SK-N-SH (cell line): ENCODE measurements at regions not wholly inside any gene's neighbourhood (a gene's known extent, or its start where the extent isn't known, plus 50 kb on each side); places are given as distances from the start of the nearest gene placed in this dataset.

Experiments used
- CTCF ChIA-PET: fragments of 300-600, 350-600 bp; formaldehyde crosslinking; extraction: SDS; loops from one replicate; lab custom pipeline; 2021; lab: Yijun Ruan, JAX
- POLR2A ChIA-PET: fragments of 350-600 bp; sonication (Branson Sonifier 250); formaldehyde crosslinking; extraction: SDS; loops from one replicate; lab custom pipeline; 2020; ENCODE audit warnings: antibody characterized with exemption, inconsistent platforms; lab: Yijun Ruan, JAX
- DNase-seq: peaks from one replicate; pipeline ENCODE4 v3.0.0; 2012
- H2AFZ ChIP-seq: fragments of 200-600 bp; sonication (generic); 2 replicates; pipeline ENCODE4 v1.8.1; 2016; ENCODE audit warnings: antibody characterized with exemption, mild to moderate bottlenecking, low read depth
- H3F3A ChIP-seq: fragments of 200-600 bp; sonication (generic); replicated peaks from 2 replicates; pipeline ENCODE3; 2016; ENCODE audit warnings: antibody characterized with exemption, mild to moderate bottlenecking; ENCODE audit not compliant: insufficient read depth
- H3K27ac ChIP-seq, 2 experiments: fragments of 200-500 bp in 1 of 2; fragments of 200-600 bp in 1 of 2; sonication (Bioruptor generic) in 1 of 2; sonication (generic), shearing (Covaris generic) in 1 of 2; 2 replicates each; pipeline versions ENCODE4 v1.5.1 to v1.6.1; 2014 to 2016; ENCODE audit warnings: low read depth in 2 of 2, inconsistent platforms in 1 of 2, low read length in 1 of 2, mild to moderate bottlenecking in 1 of 2, mixed read lengths in 1 of 2
- H3K27me3 ChIP-seq: fragments of 200-600 bp; sonication (generic), shearing (Covaris generic); 2 replicates; pipeline ENCODE4 v1.6.1; 2016; ENCODE audit warnings: mixed run types; ENCODE audit not compliant: insufficient read depth
- H3K36me3 ChIP-seq, 2 experiments: fragments of 200-500 bp in 1 of 2; fragments of 200-600 bp in 1 of 2; sonication (Bioruptor generic) in 1 of 2; sonication (generic) in 1 of 2; replicated peaks in 1 of 2; 2 replicates each; pipeline versions ENCODE3 to v1.5.1; 2014 to 2016; ENCODE audit warnings: low read length in 1 of 2, mild to moderate bottlenecking in 1 of 2; ENCODE audit not compliant: insufficient read depth in 2 of 2, control insufficient read depth in 1 of 2
- H3K4me1 ChIP-seq, 2 experiments: fragments of 200-500 bp in 1 of 2; fragments of 200-600 bp in 1 of 2; sonication (Bioruptor generic) in 1 of 2; sonication (generic), shearing (Covaris generic) in 1 of 2; 2 replicates each; pipeline versions ENCODE4 v1.5.1 to v1.6.1; 2014 to 2016; ENCODE audit warnings: low read depth in 1 of 2, low read length in 1 of 2, mixed run types in 1 of 2; ENCODE audit not compliant: insufficient read depth in 2 of 2, control insufficient read depth in 1 of 2
- H3K4me2 ChIP-seq: fragments of 200-600 bp; sonication (generic), shearing (Covaris generic); 2 replicates; pipeline ENCODE4 v1.6.1; 2017; ENCODE audit warnings: mixed run types
- H3K4me3 ChIP-seq, 2 experiments: fragments of 200-500 bp in 1 of 2; fragments of 200-600 bp in 1 of 2; sonication (Bioruptor generic) in 1 of 2; sonication (generic), shearing (Covaris generic) in 1 of 2; 2 replicates each; pipeline versions ENCODE4 v1.5.1 to v1.8.1; 2014 to 2016; ENCODE audit warnings: low read depth in 2 of 2, inconsistent platforms in 1 of 2, low read length in 1 of 2, mild to moderate bottlenecking in 1 of 2, mixed read lengths in 1 of 2, moderate library complexity in 1 of 2
- H3K79me2 ChIP-seq: fragments of 200-600 bp; sonication (generic); 2 replicates; pipeline ENCODE4 v1.8.1; 2017; ENCODE audit warnings: mild to moderate bottlenecking; ENCODE audit not compliant: insufficient read depth
- H3K9ac ChIP-seq: fragments of 200-600 bp; sonication (generic); 2 replicates; pipeline ENCODE4 v1.6.1; 2017; ENCODE audit warnings: mixed run types
- H3K9me2 ChIP-seq: fragments of 200-600 bp; sonication (generic); 2 replicates; pipeline ENCODE4 v1.6.1; 2017; ENCODE audit warnings: mixed run types
- H3K9me3 ChIP-seq: fragments of 200-600 bp; sonication (generic); 2 replicates; pipeline ENCODE4 v1.6.1; 2017; ENCODE audit warnings: mixed run types, mild to moderate bottlenecking, moderate library complexity
- H4K20me1 ChIP-seq: fragments of 200-600 bp; sonication (generic); 2 replicates; pipeline ENCODE4 v1.6.1; 2017; ENCODE audit warnings: mild to moderate bottlenecking, mixed run types; ENCODE audit not compliant: insufficient read depth
- ELF1 ChIP-seq: IDR thresholded peaks from 2 replicates; pipeline ENCODE4 v1.4.0; 2012
- EP300 ChIP-seq, 2 experiments: IDR thresholded peaks; 2 replicates each; pipeline versions ENCODE4 v1.4.0 to v1.6.1; 2012; ENCODE audit warnings: borderline replicate concordance in 1 of 2, low read depth in 1 of 2, low read length in 1 of 2
- EZH2phosphoT487 ChIP-seq: fragments of 200-600 bp; sonication (generic); IDR thresholded peaks from 2 replicates; pipeline ENCODE4 v1.6.1; 2017; ENCODE audit warnings: low read depth, mixed run types, mild to moderate bottlenecking, antibody characterized with exemption, moderate library complexity, borderline replicate concordance
- FOSL2 ChIP-seq: IDR thresholded peaks from 2 replicates; pipeline ENCODE4 v1.4.0; 2012; ENCODE audit warnings: low read depth, mild to moderate bottlenecking, moderate library complexity, borderline replicate concordance
- FOXJ3 ChIP-seq: sonication (generic); formaldehyde crosslinking; IDR thresholded peaks from 2 replicates; pipeline ENCODE4 v1.5.1; 2020; ENCODE audit warnings: mild to moderate bottlenecking, missing genetic modification reagents
- GATA2 ChIP-seq: sonication (generic); formaldehyde crosslinking; IDR thresholded peaks from 2 replicates; pipeline ENCODE4 v1.5.0; 2020; ENCODE audit warnings: mild to moderate bottlenecking, missing genetic modification reagents
- RCOR1 ChIP-seq: fragments of 150-350 bp; IDR thresholded peaks from 2 replicates; pipeline ENCODE4 v1.6.1; 2017; ENCODE audit warnings: antibody characterized with exemption, low read length
- SIN3A ChIP-seq: IDR thresholded peaks from 2 replicates; pipeline ENCODE4 v1.6.1; 2012; ENCODE audit warnings: low read depth, mild to moderate bottlenecking, low read length, moderate library complexity, borderline replicate concordance
- TEAD4 ChIP-seq: IDR thresholded peaks from 2 replicates; pipeline ENCODE4 v1.4.0; 2012; ENCODE audit warnings: mild to moderate bottlenecking, borderline replicate concordance; ENCODE audit not compliant: insufficient read depth
- whole genome bisulfite sequencing: methylation state at CpG from one replicate; pipeline ENCODE4 v1.1.6; 2017; ENCODE audit warnings: low lambda C conversion rate; 5-methylcytosine and 5-hydroxymethylcytosine counted together
- TF ChIP-seq, protein P1 (sequence below): IDR thresholded peaks from 2 replicates; pipeline ENCODE4; 2012
- TF ChIP-seq, protein P2 (sequence below): IDR thresholded peaks from 2 replicates; pipeline ENCODE4 v1.6.1; 2012; ENCODE audit warnings: mild to moderate bottlenecking, low read depth, low read length, moderate library complexity
- TF ChIP-seq, protein P3 (sequence below): IDR thresholded peaks from 2 replicates; pipeline ENCODE4 v1.4.0; 2012; ENCODE audit warnings: low read depth, borderline replicate concordance

DNA sequence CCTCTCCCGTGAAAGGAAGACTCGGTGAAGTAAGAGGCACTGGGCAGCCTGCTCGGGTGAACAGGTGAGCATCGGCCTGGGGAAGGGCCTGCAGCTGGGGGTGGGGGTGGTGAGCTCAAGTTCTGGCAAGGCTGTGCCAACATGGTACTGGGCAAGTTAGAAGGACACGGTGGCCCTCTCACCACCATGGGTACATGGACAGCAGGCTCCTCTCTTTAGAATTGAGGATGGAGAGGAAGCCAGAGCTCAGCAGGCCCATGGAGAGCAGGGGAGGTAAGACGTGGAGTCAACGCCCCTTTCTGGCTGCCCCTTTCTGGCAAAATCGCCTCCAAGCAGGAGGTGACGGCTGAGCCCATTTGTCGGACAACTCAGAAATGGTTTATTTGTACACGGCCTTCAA lies 135.6 kb downstream of the ANKRD60 start:
- H3K36me3 ChIP-seq = no peaks in the 10 kb centered on the region
- H3K9me2 ChIP-seq = no peaks in the 10 kb centered on the region
- whole genome bisulfite sequencing = 88% methylated on average over 8 of the region's 11 CpGs
- no peaks in the 10 kb centered on the region for H3F3A ChIP-seq
- no peaks in the 10 kb centered on the region; a peak in 1 of 4 replicates for H3K4me1 ChIP-seq
- no peaks in the 10 kb centered on the region for H3K9me3 ChIP-seq
- POLR2A ChIA-PET = no interaction called here
- H3K4me3 ChIP-seq = no peak overlapping the region
- H3K79me2 ChIP-seq = no peaks in the 10 kb centered on the region
- no peaks in the 10 kb centered on the region for H4K20me1 ChIP-seq
- no peak overlapping the region for H3K4me2 ChIP-seq
- H3K9ac ChIP-seq = no peak overlapping the region
- no peak for DNase-seq
- H3K27me3 ChIP-seq = no peaks in the 10 kb centered on the region
- no peak overlapping the region for H3K27ac ChIP-seq
- CTCF ChIA-PET = no interaction called here
- no peak overlapping the region for H2AFZ ChIP-seq
- TF ChIP-seq, protein P1, sequence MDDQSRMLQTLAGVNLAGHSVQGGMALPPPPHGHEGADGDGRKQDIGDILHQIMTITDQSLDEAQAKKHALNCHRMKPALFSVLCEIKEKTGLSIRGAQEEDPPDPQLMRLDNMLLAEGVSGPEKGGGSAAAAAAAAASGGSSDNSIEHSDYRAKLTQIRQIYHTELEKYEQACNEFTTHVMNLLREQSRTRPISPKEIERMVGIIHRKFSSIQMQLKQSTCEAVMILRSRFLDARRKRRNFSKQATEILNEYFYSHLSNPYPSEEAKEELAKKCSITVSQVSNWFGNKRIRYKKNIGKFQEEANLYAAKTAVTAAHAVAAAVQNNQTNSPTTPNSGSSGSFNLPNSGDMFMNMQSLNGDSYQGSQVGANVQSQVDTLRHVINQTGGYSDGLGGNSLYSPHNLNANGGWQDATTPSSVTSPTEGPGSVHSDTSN = no peak

DNA sequence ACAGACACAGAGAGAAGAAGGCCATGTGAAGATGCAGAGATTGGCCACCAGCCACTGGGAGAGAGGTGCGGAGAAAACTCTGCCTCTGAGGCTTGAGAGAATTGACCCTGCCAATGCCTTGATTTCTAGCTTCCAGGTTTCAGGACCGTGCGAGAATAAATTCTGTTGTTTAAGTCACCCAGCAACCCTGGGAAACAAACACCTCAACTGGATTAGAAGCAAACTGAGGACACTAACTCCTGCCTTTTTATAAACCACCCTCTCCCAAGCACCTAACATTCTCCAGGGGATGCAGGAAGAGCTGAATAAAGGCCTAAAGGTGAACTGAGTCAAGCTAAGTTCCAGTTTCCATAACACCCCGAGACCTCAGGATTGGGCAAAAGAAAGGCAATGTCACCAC lies 136.1 kb downstream of the ANKRD60 start:
- no peaks in the 10 kb centered on the region for H3K9me3 ChIP-seq
- no peak overlapping the region for H3K27ac ChIP-seq
- 82% methylated on average over 4 of the region's 4 CpGs for WGBS
- TF ChIP-seq ELF1 (no peak), SIN3A (no peak), FOXJ3 (CRISPR knock-in tag) (no peak), FOSL2 (no peak), RCOR1 (no peak), EP300 (IDR thresholded peaks at IDR 0.05; ENCODE audit: borderline replicate concordance in 1 of 2, low read depth in 1 of 2, low read length in 1 of 2) (no peak), GATA2 (CRISPR knock-in tag) (no peak), TEAD4 (no peak), EZH2phosphoT487 (no peak)
- TF ChIP-seq, protein P2, sequence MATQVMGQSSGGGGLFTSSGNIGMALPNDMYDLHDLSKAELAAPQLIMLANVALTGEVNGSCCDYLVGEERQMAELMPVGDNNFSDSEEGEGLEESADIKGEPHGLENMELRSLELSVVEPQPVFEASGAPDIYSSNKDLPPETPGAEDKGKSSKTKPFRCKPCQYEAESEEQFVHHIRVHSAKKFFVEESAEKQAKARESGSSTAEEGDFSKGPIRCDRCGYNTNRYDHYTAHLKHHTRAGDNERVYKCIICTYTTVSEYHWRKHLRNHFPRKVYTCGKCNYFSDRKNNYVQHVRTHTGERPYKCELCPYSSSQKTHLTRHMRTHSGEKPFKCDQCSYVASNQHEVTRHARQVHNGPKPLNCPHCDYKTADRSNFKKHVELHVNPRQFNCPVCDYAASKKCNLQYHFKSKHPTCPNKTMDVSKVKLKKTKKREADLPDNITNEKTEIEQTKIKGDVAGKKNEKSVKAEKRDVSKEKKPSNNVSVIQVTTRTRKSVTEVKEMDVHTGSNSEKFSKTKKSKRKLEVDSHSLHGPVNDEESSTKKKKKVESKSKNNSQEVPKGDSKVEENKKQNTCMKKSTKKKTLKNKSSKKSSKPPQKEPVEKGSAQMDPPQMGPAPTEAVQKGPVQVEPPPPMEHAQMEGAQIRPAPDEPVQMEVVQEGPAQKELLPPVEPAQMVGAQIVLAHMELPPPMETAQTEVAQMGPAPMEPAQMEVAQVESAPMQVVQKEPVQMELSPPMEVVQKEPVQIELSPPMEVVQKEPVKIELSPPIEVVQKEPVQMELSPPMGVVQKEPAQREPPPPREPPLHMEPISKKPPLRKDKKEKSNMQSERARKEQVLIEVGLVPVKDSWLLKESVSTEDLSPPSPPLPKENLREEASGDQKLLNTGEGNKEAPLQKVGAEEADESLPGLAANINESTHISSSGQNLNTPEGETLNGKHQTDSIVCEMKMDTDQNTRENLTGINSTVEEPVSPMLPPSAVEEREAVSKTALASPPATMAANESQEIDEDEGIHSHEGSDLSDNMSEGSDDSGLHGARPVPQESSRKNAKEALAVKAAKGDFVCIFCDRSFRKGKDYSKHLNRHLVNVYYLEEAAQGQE = no peak
- TF ChIP-seq, protein P3, sequence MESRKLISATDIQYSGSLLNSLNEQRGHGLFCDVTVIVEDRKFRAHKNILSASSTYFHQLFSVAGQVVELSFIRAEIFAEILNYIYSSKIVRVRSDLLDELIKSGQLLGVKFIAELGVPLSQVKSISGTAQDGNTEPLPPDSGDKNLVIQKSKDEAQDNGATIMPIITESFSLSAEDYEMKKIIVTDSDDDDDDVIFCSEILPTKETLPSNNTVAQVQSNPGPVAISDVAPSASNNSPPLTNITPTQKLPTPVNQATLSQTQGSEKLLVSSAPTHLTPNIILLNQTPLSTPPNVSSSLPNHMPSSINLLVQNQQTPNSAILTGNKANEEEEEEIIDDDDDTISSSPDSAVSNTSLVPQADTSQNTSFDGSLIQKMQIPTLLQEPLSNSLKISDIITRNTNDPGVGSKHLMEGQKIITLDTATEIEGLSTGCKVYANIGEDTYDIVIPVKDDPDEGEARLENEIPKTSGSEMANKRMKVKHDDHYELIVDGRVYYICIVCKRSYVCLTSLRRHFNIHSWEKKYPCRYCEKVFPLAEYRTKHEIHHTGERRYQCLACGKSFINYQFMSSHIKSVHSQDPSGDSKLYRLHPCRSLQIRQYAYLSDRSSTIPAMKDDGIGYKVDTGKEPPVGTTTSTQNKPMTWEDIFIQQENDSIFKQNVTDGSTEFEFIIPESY = no peak
- H2AFZ ChIP-seq = no peak overlapping the region
- H4K20me1 ChIP-seq = no peaks in the 10 kb centered on the region
- H3K36me3 ChIP-seq = no peaks in the 10 kb centered on the region
- ChIA-PET CTCF (interaction anchor here (1.2 to 3.2 kb wide), 2 partner anchors 10 to 438 kb away, joined by 3 to 9 read pairs; no protein-coding TSS in a partner anchor), POLR2A (no interaction called here)
- no peaks in the 10 kb centered on the region for H3K9me2 ChIP-seq
- H3K4me3 ChIP-seq = no peak overlapping the region
- no peaks in the 10 kb centered on the region for H3F3A ChIP-seq
- H3K27me3 ChIP-seq = no peaks in the 10 kb centered on the region
- H3K79me2 ChIP-seq = no peaks in the 10 kb centered on the region
- H3K4me2 ChIP-seq = no peak overlapping the region
- H3K4me1 ChIP-seq = no peaks in the 10 kb centered on the region; a peak in 1 of 4 replicates
- H3K9ac ChIP-seq = no peak overlapping the region
- DNase-seq = no peak
